ENCODE measurements at regions not wholly inside any gene's neighbourhood (a gene's known extent, or its start where the extent isn't known, plus 50 kb on each side); places are given as distances from the start of the nearest gene placed in this dataset.

- Histone ChIP-seq H3K9me3 (no peaks in the 10 kb centered on the region), H3K27me3 (no peaks in the 10 kb centered on the region), H3K27ac (no peak overlapping the region), H3K4me3 (replicated peaks in 1 of 3) (no peak overlapping the region), H3K4me1 (peaks cover 4 to 5% of the 10 kb centered on the region in 2 donors), H3K36me3 (no peaks in the 10 kb centered on the region)
- intact Hi-C loops (cut with DNase I) = no loop called here
- 36 to 42% methylated on average over 4 of the region's 4 CpGs for WGBS, 2 donors
- no peak for DNase-seq
- no peak for TF ChIP-seq POLR2A (IDR thresholded peaks at IDR 0.05)
Measured at GRCh38 chr7:85392326-85392725, 205.5 kb upstream of the SEMA3D start.

GRCh38 chr7:85386460-85386859 is 199.6 kb upstream of the SEMA3D start:
- 92 to 97% methylated on average over 1 of the region's 1 CpG for WGBS, 2 donors
- H3K36me3 ChIP-seq = no peaks in the 10 kb centered on the region
- DNase-seq = no peak
- intact Hi-C loops (cut with DNase I) = no loop called here
- TF ChIP-seq CTCF (IDR thresholded peaks at IDR 0.05) (no peak), POLR2A (IDR thresholded peaks at IDR 0.05) (no peak)
- no peaks in the 10 kb centered on the region for H3K4me1 ChIP-seq
- H3K9me3 ChIP-seq = no peaks in the 10 kb centered on the region
- no peak overlapping the region for H3K27ac ChIP-seq
- no peaks in the 10 kb centered on the region for H3K27me3 ChIP-seq
- H3K4me3 ChIP-seq (replicated peaks in 1 of 3) = no peak overlapping the region

- Histone ChIP-seq H3K4me3 (replicated peaks in 1 of 3) (no peak overlapping the region), H3K27ac (no peak overlapping the region), H3K36me3 (no peaks in the 10 kb centered on the region), H3K9me3 (no peaks in the 10 kb centered on the region), H3K4me1 (no peaks in the 10 kb centered on the region), H3K27me3 (no peaks in the 10 kb centered on the region)
- TF ChIP-seq CTCF (IDR thresholded peaks at IDR 0.05) (no peak), POLR2A (IDR thresholded peaks at IDR 0.05) (no peak)
- no peak for DNase-seq
- WGBS, 2 donors = 84 to 86% methylated on average over 2 of the region's 2 CpGs
- intact Hi-C loops (cut with DNase I) = no loop called here
Measured at GRCh38 chr7:85384392-85384791, 197.5 kb upstream of the SEMA3D start.

GRCh38 chr7:85381212-85381611 is 194.4 kb upstream of the SEMA3D start:
- no peak for DNase-seq
- Histone ChIP-seq H3K4me1 (no peaks in the 10 kb centered on the region), H3K9me3 (no peaks in the 10 kb centered on the region), H3K27me3 (no peaks in the 10 kb centered on the region), H3K4me3 (replicated peaks in 1 of 3) (no peak overlapping the region), H3K27ac (no peak overlapping the region), H3K36me3 (no peaks in the 10 kb centered on the region)
- TF ChIP-seq POLR2A (IDR thresholded peaks at IDR 0.05) (no peak), CTCF (IDR thresholded peaks at IDR 0.05) (no peak)
- intact Hi-C loops (cut with DNase I) = no loop called here
- 94 to 98% methylated on average over 16 of the region's 16 CpGs for WGBS, 2 donors

GRCh38 chr7:85376589-85376988 is 189.7 kb upstream of the SEMA3D start:
- intact Hi-C loops (cut with DNase I) = no loop called here
- H3K27ac ChIP-seq = no peak overlapping the region
- H3K4me1 ChIP-seq = no peaks in the 10 kb centered on the region
- no peaks in the 10 kb centered on the region for H3K9me3 ChIP-seq
- 93 to 95% methylated on average over 2 of the region's 2 CpGs for WGBS, 2 donors
- TF ChIP-seq CTCF (IDR thresholded peaks at IDR 0.05) = no peak
- no peaks in the 10 kb centered on the region for H3K27me3 ChIP-seq
- DNase-seq = no peak
- no peaks in the 10 kb centered on the region for H3K36me3 ChIP-seq
- H3K4me3 ChIP-seq (replicated peaks in 1 of 3) = no peak overlapping the region

GRCh38 chr7:85356916-85357315 is 170.1 kb upstream of the SEMA3D start:
- DNase-seq = no peak
- Histone ChIP-seq H3K27ac (no peak overlapping the region), H3K9me3 (peaks cover 4% of the 10 kb centered on the region), H3K4me1 (no peaks in the 10 kb centered on the region), H3K27me3 (no peaks in the 10 kb centered on the region), H3K36me3 (no peaks in the 10 kb centered on the region), H3K4me3 (replicated peaks in 1 of 3) (no peak overlapping the region)
- TF ChIP-seq CTCF (IDR thresholded peaks at IDR 0.05) (no peak), POLR2A (IDR thresholded peaks at IDR 0.05) (no peak)
- WGBS, 2 donors = 79 to 85% methylated on average over 1 of the region's 1 CpG
- intact Hi-C loops (cut with DNase I) = no loop called here
